ENCODE measurements at regions not wholly inside any gene's neighbourhood (a gene's known extent, or its start where the extent isn't known, plus 50 kb on each side); places are given as distances from the start of the nearest gene placed in this dataset.

DNA sequence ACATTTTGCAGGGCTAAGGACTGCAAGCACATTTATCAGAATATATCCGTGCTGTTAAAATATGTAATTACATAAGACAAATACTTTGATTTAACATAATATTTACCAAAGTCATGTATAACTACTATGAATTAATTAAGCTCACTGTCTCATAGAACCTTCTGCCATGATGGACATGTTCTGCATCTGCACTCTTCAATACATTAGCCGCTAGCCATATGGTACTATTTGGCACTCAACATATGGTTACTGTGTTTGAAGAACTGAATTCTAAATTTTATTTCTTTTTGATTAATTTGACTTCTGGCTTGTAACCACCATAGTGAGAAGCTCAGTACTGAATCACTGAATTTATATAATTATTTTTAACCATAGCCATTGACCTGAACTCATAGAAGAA, 427.0 kb upstream of the TRAM1L1 start:
- TF ChIP-seq, protein P1, sequence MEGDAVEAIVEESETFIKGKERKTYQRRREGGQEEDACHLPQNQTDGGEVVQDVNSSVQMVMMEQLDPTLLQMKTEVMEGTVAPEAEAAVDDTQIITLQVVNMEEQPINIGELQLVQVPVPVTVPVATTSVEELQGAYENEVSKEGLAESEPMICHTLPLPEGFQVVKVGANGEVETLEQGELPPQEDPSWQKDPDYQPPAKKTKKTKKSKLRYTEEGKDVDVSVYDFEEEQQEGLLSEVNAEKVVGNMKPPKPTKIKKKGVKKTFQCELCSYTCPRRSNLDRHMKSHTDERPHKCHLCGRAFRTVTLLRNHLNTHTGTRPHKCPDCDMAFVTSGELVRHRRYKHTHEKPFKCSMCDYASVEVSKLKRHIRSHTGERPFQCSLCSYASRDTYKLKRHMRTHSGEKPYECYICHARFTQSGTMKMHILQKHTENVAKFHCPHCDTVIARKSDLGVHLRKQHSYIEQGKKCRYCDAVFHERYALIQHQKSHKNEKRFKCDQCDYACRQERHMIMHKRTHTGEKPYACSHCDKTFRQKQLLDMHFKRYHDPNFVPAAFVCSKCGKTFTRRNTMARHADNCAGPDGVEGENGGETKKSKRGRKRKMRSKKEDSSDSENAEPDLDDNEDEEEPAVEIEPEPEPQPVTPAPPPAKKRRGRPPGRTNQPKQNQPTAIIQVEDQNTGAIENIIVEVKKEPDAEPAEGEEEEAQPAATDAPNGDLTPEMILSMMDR (IDR thresholded peaks at IDR 0.05; ENCODE audit: low read depth, low read length, poor library complexity, severe bottlenecking) = no peak
- no peak for TF ChIP-seq EZH2phosphoT487 (IDR thresholded peaks at IDR 0.05; ENCODE audit: borderline replicate concordance, low read length)
